Loucy (cell line): ENCODE measurements at regions not wholly inside any gene's neighbourhood (a gene's known extent, or its start where the extent isn't known, plus 50 kb on each side); places are given as distances from the start of the nearest gene placed in this dataset.

Experiments
- H2AFZ ChIP-seq: fragments of 200-600 bp; sonication (generic); 2 replicates; pipeline ENCODE4 v1.6.0; 2016; ENCODE audit warnings: antibody characterized with exemption, mild to moderate bottlenecking, low read length, moderate library complexity
- H3F3A ChIP-seq: fragments of 200-600 bp; 2 replicates; pipeline ENCODE4 v1.6.0; 2016; ENCODE audit warnings: antibody characterized with exemption, low read depth, mild to moderate bottlenecking
- H3K27me3 ChIP-seq: fragments of 200-600 bp; sonication (generic); 2 replicates; pipeline ENCODE4 v1.6.1; 2014; ENCODE audit warnings: low read length, mild to moderate bottlenecking; ENCODE audit not compliant: insufficient read depth, poor library complexity, severe bottlenecking
- H3K36me3 ChIP-seq: fragments of 200-600 bp; sonication (generic); 2 replicates; pipeline ENCODE4 v1.6.1; 2016; ENCODE audit warnings: low read length; ENCODE audit not compliant: insufficient read depth
- H3K4me1 ChIP-seq: fragments of 200-600 bp; sonication (generic); 2 replicates; pipeline ENCODE4 v1.5.1; 2014; ENCODE audit warnings: low read length, mild to moderate bottlenecking; ENCODE audit not compliant: insufficient read depth, poor library complexity, severe bottlenecking
- H3K4me2 ChIP-seq: fragments of 200-600 bp; sonication (generic); 2 replicates; pipeline ENCODE4 v1.6.0; 2014; ENCODE audit warnings: antibody characterized with exemption, low read length, low read depth, mild to moderate bottlenecking; ENCODE audit not compliant: poor library complexity, severe bottlenecking
- H3K4me3 ChIP-seq: fragments of 200-600 bp; sonication (generic); 2 replicates; pipeline ENCODE4 v1.5.1; 2014; ENCODE audit warnings: low read length, mild to moderate bottlenecking, mixed read lengths; ENCODE audit not compliant: poor library complexity, severe bottlenecking
- H3K79me2 ChIP-seq: fragments of 200-600 bp; sonication (generic); 2 replicates; pipeline ENCODE4 v1.6.1; 2014; ENCODE audit warnings: low read length; ENCODE audit not compliant: insufficient read depth
- H3K9ac ChIP-seq: fragments of 200-600 bp; sonication (generic); 2 replicates; pipeline ENCODE4 v1.6.0; 2014; ENCODE audit warnings: mild to moderate bottlenecking, low read depth, low read length, moderate library complexity; ENCODE audit not compliant: poor library complexity, severe bottlenecking
- H3K9me2 ChIP-seq: fragments of 200-600 bp; sonication (generic); replicated peaks from 2 replicates; pipeline ENCODE4 v1.6.1; 2016; ENCODE audit warnings: low read depth, low read length, mixed read lengths
- H3K9me3 ChIP-seq: fragments of 200-600 bp; sonication (generic); 2 replicates; pipeline ENCODE4 v1.6.1; 2014; ENCODE audit warnings: mild to moderate bottlenecking, antibody characterized with exemption, low read length, low read depth; ENCODE audit not compliant: insufficient read depth
- H4K20me1 ChIP-seq: fragments of 200-600 bp; sonication (generic); 2 replicates; pipeline ENCODE4 v1.6.0; 2014; ENCODE audit warnings: antibody characterized with exemption, low read length, mild to moderate bottlenecking; ENCODE audit not compliant: insufficient read depth, poor library complexity, severe bottlenecking
- CTCF ChIP-seq: fragments of 200-600 bp; sonication (generic); conservative IDR thresholded peaks from 2 replicates; pipeline ENCODE4 v1.5.1; 2014; ENCODE audit warnings: mild to moderate bottlenecking, antibody characterized with exemption, low read length
- EZH2phosphoT487 ChIP-seq: fragments of 200-600 bp; IDR thresholded peaks from 2 replicates; pipeline ENCODE4 v1.6.1; 2018; ENCODE audit warnings: antibody characterized with exemption, mild to moderate bottlenecking, moderate library complexity, borderline replicate concordance

- no peaks in the 10 kb centered on the region for H3K4me1 ChIP-seq
- H2AFZ ChIP-seq = no peak overlapping the region
- no peak for TF ChIP-seq EZH2phosphoT487
- TF ChIP-seq CTCF = no peak
- H3K4me2 ChIP-seq = no peak overlapping the region
- H3K79me2 ChIP-seq = no peaks in the 10 kb centered on the region
- no peaks in the 10 kb centered on the region for H4K20me1 ChIP-seq
- no peak overlapping the region for H3K9ac ChIP-seq
- no peaks in the 10 kb centered on the region for H3K27me3 ChIP-seq
- no peaks in the 10 kb centered on the region for H3K9me3 ChIP-seq
- H3K9me2 ChIP-seq = no peaks in the 10 kb centered on the region
- no peak overlapping the region for H3K4me3 ChIP-seq
- no peaks in the 10 kb centered on the region for H3K36me3 ChIP-seq
- no peaks in the 10 kb centered on the region for H3F3A ChIP-seq
These were observed 61.4 kb upstream of the PKIB start for GRCh38 chr6:122548820-122549219.

GRCh38 chr6:122553697-122554096 is 56.5 kb upstream of the PKIB start:
- Histone ChIP-seq H3K9me2 (no peaks in the 10 kb centered on the region), H3K4me1 (no peaks in the 10 kb centered on the region), H3F3A (no peaks in the 10 kb centered on the region), H3K4me3 (no peak overlapping the region), H3K4me2 (no peak overlapping the region), H3K27me3 (no peaks in the 10 kb centered on the region), H4K20me1 (no peaks in the 10 kb centered on the region), H3K79me2 (no peaks in the 10 kb centered on the region), H3K36me3 (no peaks in the 10 kb centered on the region), H3K9me3 (no peaks in the 10 kb centered on the region), H2AFZ (no peak overlapping the region), H3K9ac (no peak overlapping the region)
- TF ChIP-seq EZH2phosphoT487 = no peak
- no peak for TF ChIP-seq CTCF

GRCh38 chr6:122555561-122555960 is 54.6 kb upstream of the PKIB start:
- H3K4me1 ChIP-seq = no peaks in the 10 kb centered on the region
- H4K20me1 ChIP-seq = no peaks in the 10 kb centered on the region
- no peaks in the 10 kb centered on the region for H3K9me3 ChIP-seq
- H2AFZ ChIP-seq = no peak overlapping the region
- H3K36me3 ChIP-seq = no peaks in the 10 kb centered on the region
- no peaks in the 10 kb centered on the region for H3K9me2 ChIP-seq
- no peak overlapping the region for H3K4me2 ChIP-seq
- H3K79me2 ChIP-seq = no peaks in the 10 kb centered on the region
- no peak overlapping the region for H3K9ac ChIP-seq
- no peak overlapping the region for H3K4me3 ChIP-seq
- no peaks in the 10 kb centered on the region for H3F3A ChIP-seq
- TF ChIP-seq EZH2phosphoT487 (no peak), CTCF (no peak)
- H3K27me3 ChIP-seq = no peaks in the 10 kb centered on the region
